GM23248 (cell line): ENCODE measurements at regions not wholly inside any gene's neighbourhood (a gene's known extent, or its start where the extent isn't known, plus 50 kb on each side); places are given as distances from the start of the nearest gene placed in this dataset.
"Not testable (repeated sequence)": the region's sequence is repeated elsewhere in the genome, so short reads cannot be mapped to it uniquely, and the experiment has no call there.

Source experiments
- DNase-seq: peaks from one replicate; pipeline ENCODE4 v3.0.0-alpha.2; 2015
- H2AFZ ChIP-seq: fragments of 200-600 bp; sonication (generic); 2 replicates; pipeline ENCODE4 v1.6.1; 2016; ENCODE audit warnings: antibody characterized with exemption
- H3F3A ChIP-seq: fragments of 200-600 bp; sonication (generic); 2 replicates; pipeline ENCODE4 v1.6.1; 2016; ENCODE audit warnings: mild to moderate bottlenecking, antibody characterized with exemption, mixed run types; ENCODE audit not compliant: insufficient read depth
- H3K27ac ChIP-seq: fragments of 200-600 bp; sonication (generic); 2 replicates; pipeline ENCODE4 v1.5.1; 2016; ENCODE audit warnings: mild to moderate bottlenecking
- H3K27me3 ChIP-seq: fragments of 200-600 bp; sonication (generic); replicated peaks from 2 replicates; pipeline ENCODE4 v1.6.1; 2016; ENCODE audit warnings: mild to moderate bottlenecking; ENCODE audit not compliant: insufficient read depth
- H3K36me3 ChIP-seq: fragments of 200-600 bp; sonication (generic); 2 replicates; pipeline ENCODE4 v1.6.1; 2016; ENCODE audit warnings: low read depth, mild to moderate bottlenecking
- H3K4me1 ChIP-seq: fragments of 200-600 bp; sonication (generic); 2 replicates; pipeline ENCODE4 v1.6.1; 2016; ENCODE audit warnings: mild to moderate bottlenecking; ENCODE audit not compliant: insufficient read depth
- H3K4me2 ChIP-seq: fragments of 200-600 bp; sonication (generic); one replicate; pipeline ENCODE4 v1.6.1; 2016; ENCODE audit warnings: mild to moderate bottlenecking; ENCODE audit not compliant: unreplicated experiment
- H3K4me3 ChIP-seq: fragments of 200-600 bp; sonication (generic); 2 replicates; pipeline ENCODE4 v1.5.1; 2016; ENCODE audit warnings: mild to moderate bottlenecking
- H3K79me2 ChIP-seq: fragments of 200-600 bp; sonication (generic); 2 replicates; pipeline ENCODE4 v1.6.1; 2016; ENCODE audit warnings: mild to moderate bottlenecking; ENCODE audit not compliant: insufficient read depth
- H3K9ac ChIP-seq: fragments of 200-600 bp; sonication (generic); 2 replicates; pipeline ENCODE4 v1.6.1; 2016; ENCODE audit warnings: mild to moderate bottlenecking
- H3K9me2 ChIP-seq: fragments of 200-600 bp; sonication (generic); 2 replicates; pipeline ENCODE4 v1.6.1; 2016; ENCODE audit warnings: mixed run types, mild to moderate bottlenecking, moderate library complexity; ENCODE audit not compliant: insufficient read depth
- H3K9me3 ChIP-seq: fragments of 200-600 bp; sonication (generic); one replicate; pipeline ENCODE4 v1.6.1; 2017; ENCODE audit warnings: low read depth
- H4K20me1 ChIP-seq: fragments of 200-600 bp; sonication (generic); 2 replicates; pipeline ENCODE4 v1.6.0; 2016; ENCODE audit not compliant: insufficient read depth
- EZH2 ChIP-seq: fragments of 200-600 bp; sonication (generic); IDR thresholded peaks from 2 replicates; pipeline ENCODE4 v1.6.1; 2018; ENCODE audit warnings: antibody characterized with exemption, mild to moderate bottlenecking; ENCODE audit not compliant: insufficient read depth, poor library complexity, severe bottlenecking
- EZH2phosphoT487 ChIP-seq: fragments of 200-600 bp; sonication (generic); IDR thresholded peaks from 2 replicates; pipeline ENCODE4 v1.6.1; 2018; ENCODE audit warnings: antibody characterized with exemption, moderate library complexity, mild to moderate bottlenecking, low read depth; ENCODE audit not compliant: insufficient read depth
- WGBS, 2 experiments: methylation state at CpG; one replicate each; pipeline ENCODE4 v1.1.6; 2015 to 2017; ENCODE audit warnings: low lambda C conversion rate in 2 of 2, low coverage in 1 of 2; ENCODE audit errors: missing lambda C conversion rate in 2 of 2; 5-methylcytosine and 5-hydroxymethylcytosine counted together
- in situ Hi-C: fragments of 300-500 bp; cut with MboI; formaldehyde crosslinking; loops from 2 replicates; pipeline ENCODE4 v1.15.0; 2020

GRCh38 chr1:230568676-230569075 is 73.6 kb upstream of the COG2 start:
- Histone ChIP-seq H3K9me2 (no peaks in the 10 kb centered on the region), H3K36me3 (no peaks in the 10 kb centered on the region), H3K9ac (no peak overlapping the region), H3K4me3 (no peak overlapping the region), H3K79me2 (no peaks in the 10 kb centered on the region), H3K4me1 (no peaks in the 10 kb centered on the region), H3K9me3 (no peaks in the 10 kb centered on the region), H3K27me3 (no peaks in the 10 kb centered on the region), H3F3A (no peaks in the 10 kb centered on the region), H3K4me2 (no peak overlapping the region), H3K27ac (no peak overlapping the region), H4K20me1 (no peaks in the 10 kb centered on the region), H2AFZ (no peak overlapping the region)
- DNase-seq = no peak
- in situ Hi-C loops = no loop called here
- no peak for TF ChIP-seq EZH2phosphoT487
- TF ChIP-seq EZH2 = no peak
- WGBS, 2 experiments = 25 to 30% methylated on average over 4 of the region's 4 CpGs

GRCh38 chr1:230568008-230568407 is 74.3 kb upstream of the COG2 start:
- DNase-seq = peak; percentile 71
- no peaks in the 10 kb centered on the region for H3K79me2 ChIP-seq
- WGBS, 2 experiments = 41% methylated on average over 8 of the region's 8 CpGs
- no peaks in the 10 kb centered on the region for H3K27me3 ChIP-seq
- H3K36me3 ChIP-seq = no peaks in the 10 kb centered on the region
- H3K9me2 ChIP-seq = no peaks in the 10 kb centered on the region
- no peak overlapping the region for H3K4me3 ChIP-seq
- H3K4me1 ChIP-seq = no peaks in the 10 kb centered on the region
- in situ Hi-C loops = no loop called here
- H3F3A ChIP-seq = no peaks in the 10 kb centered on the region
- no peak overlapping the region for H2AFZ ChIP-seq
- no peak overlapping the region for H3K27ac ChIP-seq
- H3K9ac ChIP-seq = no peak overlapping the region
- H3K4me2 ChIP-seq = no peak overlapping the region
- H3K9me3 ChIP-seq = no peaks in the 10 kb centered on the region
- no peaks in the 10 kb centered on the region for H4K20me1 ChIP-seq
- TF ChIP-seq EZH2 (no peak), EZH2phosphoT487 (no peak)

- H3K9me3 ChIP-seq = no peaks in the 10 kb centered on the region
- TF ChIP-seq EZH2phosphoT487 (no peak), EZH2 (no peak)
- no peaks in the 10 kb centered on the region for H3K27me3 ChIP-seq
- no peak overlapping the region for H2AFZ ChIP-seq
- no peak overlapping the region for H3K27ac ChIP-seq
- H3K79me2 ChIP-seq = no peaks in the 10 kb centered on the region
- in situ Hi-C loops = no loop called here
- H3K4me1 ChIP-seq = no peaks in the 10 kb centered on the region
- H3K4me3 ChIP-seq = no peak overlapping the region
- DNase-seq = no peak
- H3F3A ChIP-seq = no peaks in the 10 kb centered on the region
- H3K36me3 ChIP-seq = no peaks in the 10 kb centered on the region
- H4K20me1 ChIP-seq = no peaks in the 10 kb centered on the region
- H3K9me2 ChIP-seq = no peaks in the 10 kb centered on the region
- no peak overlapping the region for H3K9ac ChIP-seq
- H3K4me2 ChIP-seq = no peak overlapping the region
Measured at GRCh38 chr1:230567221-230567575, 75.1 kb upstream of the COG2 start.

GRCh38 chr1:230566532-230567220 is 75.6 kb upstream of the COG2 start:
- WGBS, 2 experiments = 35 to 53% methylated on average over 3 of the region's 3 CpGs

GRCh38 chr1:230565141-230565540 is 77.1 kb upstream of the COG2 start:
- WGBS, 2 experiments = 0% methylated on average over 1 of the region's 1 CpG
- Histone ChIP-seq H3F3A (no peaks in the 10 kb centered on the region), H3K9me2 (no peaks in the 10 kb centered on the region), H3K4me2 (no peak overlapping the region), H3K4me3 (no peak overlapping the region), H3K27ac (no peak overlapping the region), H2AFZ (no peak overlapping the region), H4K20me1 (no peaks in the 10 kb centered on the region), H3K9me3 (no peaks in the 10 kb centered on the region), H3K4me1 (no peaks in the 10 kb centered on the region), H3K36me3 (no peaks in the 10 kb centered on the region), H3K27me3 (no peaks in the 10 kb centered on the region), H3K9ac (no peak overlapping the region), H3K79me2 (no peaks in the 10 kb centered on the region)
- no peak for DNase-seq
- TF ChIP-seq EZH2 = no peak
- in situ Hi-C loops = no loop called here

More at GRCh38 chr1:230566532-230567220, 75.6 kb upstream of the COG2 start:
- H3K4me1 ChIP-seq, H3F3A ChIP-seq, H3K27me3 ChIP-seq, H3K27ac ChIP-seq, H3K4me2 ChIP-seq, H3K9me2 ChIP-seq, H3K4me3 ChIP-seq, DNase-seq, H3K9me3 ChIP-seq, H3K79me2 ChIP-seq, H4K20me1 ChIP-seq, H2AFZ ChIP-seq, in situ Hi-C loops, H3K36me3 ChIP-seq, H3K9ac ChIP-seq: not testable (repeated sequence)
